Gastroesophageal sphincter (tissue), 3 donors: ENCODE measurements at regions not wholly inside any gene's neighbourhood (a gene's known extent, or its start where the extent isn't known, plus 50 kb on each side); places are given as distances from the start of the nearest gene placed in this dataset.

Source experiments
- EP300 ChIP-seq: sonication (generic); formaldehyde crosslinking; IDR thresholded peaks from one replicate; pipeline ENCODE4 v1.6.1; 2017; ENCODE audit warnings: antibody characterized with exemption, mild to moderate bottlenecking
- POLR2A ChIP-seq, 2 donors: fragments of 450-650 bp; IDR thresholded peaks; one replicate each; pipeline ENCODE4 v1.6.1; 2017; ENCODE audit warnings: antibody characterized with exemption in 2 of 2, mild to moderate bottlenecking in 2 of 2, moderate library complexity in 1 of 2
- POLR2AphosphoS5 ChIP-seq: sonication (generic); formaldehyde crosslinking; IDR thresholded peaks from one replicate; pipeline ENCODE4 v1.6.1; 2017; ENCODE audit warnings: antibody characterized with exemption
- TF ChIP-seq, protein P1 (sequence below), 4 experiments: fragments of 200-600 bp in 2 of 4; fragments of 450-650 bp in 2 of 4; sonication (generic) in 1 of 4; IDR thresholded peaks; one replicate each; pipeline ENCODE4 v1.5.1; 2017 to 2019; ENCODE audit warnings: antibody characterized with exemption in 4 of 4, mild to moderate bottlenecking in 2 of 4, moderate library complexity in 2 of 4

DNA sequence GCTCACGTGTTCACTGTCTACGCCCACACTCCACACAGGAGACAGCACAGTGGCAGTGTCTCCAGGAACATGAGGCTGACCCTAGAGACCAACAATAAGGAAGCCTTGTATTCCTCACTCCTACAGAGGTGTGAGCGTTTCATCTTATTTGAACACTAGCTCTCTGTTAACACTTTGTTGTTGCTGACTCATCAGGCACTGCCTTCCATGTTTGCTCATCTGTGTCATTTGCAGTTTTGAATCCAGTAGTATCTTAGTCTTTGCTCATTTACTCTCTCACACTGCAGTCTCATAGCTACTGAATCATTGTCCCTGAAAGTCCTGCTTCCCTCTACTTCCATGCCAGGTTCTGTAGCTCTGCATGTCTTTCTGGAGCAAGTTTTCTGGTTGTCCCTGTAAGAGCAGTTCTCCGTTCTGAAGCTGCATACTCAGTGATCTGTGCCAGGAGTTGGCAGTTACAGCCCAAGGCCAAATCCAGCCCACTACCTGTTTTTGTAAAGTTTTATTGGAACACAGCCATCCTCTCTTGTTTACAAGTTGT, 80.3 kb upstream of the DCLK2 start:
- TF ChIP-seq, protein P1, sequence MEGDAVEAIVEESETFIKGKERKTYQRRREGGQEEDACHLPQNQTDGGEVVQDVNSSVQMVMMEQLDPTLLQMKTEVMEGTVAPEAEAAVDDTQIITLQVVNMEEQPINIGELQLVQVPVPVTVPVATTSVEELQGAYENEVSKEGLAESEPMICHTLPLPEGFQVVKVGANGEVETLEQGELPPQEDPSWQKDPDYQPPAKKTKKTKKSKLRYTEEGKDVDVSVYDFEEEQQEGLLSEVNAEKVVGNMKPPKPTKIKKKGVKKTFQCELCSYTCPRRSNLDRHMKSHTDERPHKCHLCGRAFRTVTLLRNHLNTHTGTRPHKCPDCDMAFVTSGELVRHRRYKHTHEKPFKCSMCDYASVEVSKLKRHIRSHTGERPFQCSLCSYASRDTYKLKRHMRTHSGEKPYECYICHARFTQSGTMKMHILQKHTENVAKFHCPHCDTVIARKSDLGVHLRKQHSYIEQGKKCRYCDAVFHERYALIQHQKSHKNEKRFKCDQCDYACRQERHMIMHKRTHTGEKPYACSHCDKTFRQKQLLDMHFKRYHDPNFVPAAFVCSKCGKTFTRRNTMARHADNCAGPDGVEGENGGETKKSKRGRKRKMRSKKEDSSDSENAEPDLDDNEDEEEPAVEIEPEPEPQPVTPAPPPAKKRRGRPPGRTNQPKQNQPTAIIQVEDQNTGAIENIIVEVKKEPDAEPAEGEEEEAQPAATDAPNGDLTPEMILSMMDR (IDR thresholded peaks at IDR 0.05): no peak
- TF ChIP-seq POLR2AphosphoS5: no peak
- no peak for TF ChIP-seq POLR2A (IDR thresholded peaks at IDR 0.05)
- TF ChIP-seq EP300: no peak
